ENCODE measurements at regions not wholly inside any gene's neighbourhood (a gene's known extent, or its start where the extent isn't known, plus 50 kb on each side); places are given as distances from the start of the nearest gene placed in this dataset.

GRCh38 chr6:93889713-93890112 is 470.4 kb upstream of the EPHA7 start:
- TF ChIP-seq CTCF (IDR thresholded peaks at IDR 0.05) (no peak), POLR2A (IDR thresholded peaks at IDR 0.05) (no peak)
- no peaks in the 10 kb centered on the region for H3K9me3 ChIP-seq
- no peaks in the 10 kb centered on the region for H3K27me3 ChIP-seq
- DNase-seq (no peak), ATAC-seq (no peak)
- H3K36me3 ChIP-seq, result no peaks in the 10 kb centered on the region
- H3K4me1 ChIP-seq, result no peaks in the 10 kb centered on the region
- no peak overlapping the region for H3K27ac ChIP-seq
- 76 to 86% (median 82%) methylated on average over 2 of the region's 2 CpGs for WGBS, 4 donors
- intact Hi-C loops (cut with DNase I), result no loop called here
- H3K4me3 ChIP-seq, result no peak overlapping the region

GRCh38 chr6:93886416-93886815 is 467.1 kb upstream of the EPHA7 start:
- no peak overlapping the region for H3K27ac ChIP-seq
- H3K36me3 ChIP-seq, result no peaks in the 10 kb centered on the region
- H3K9me3 ChIP-seq, result no peaks in the 10 kb centered on the region
- ATAC-seq (no peak), DNase-seq (no peak)
- H3K4me3 ChIP-seq, result no peak overlapping the region
- intact Hi-C loops (cut with DNase I), result no loop called here
- no peak for TF ChIP-seq CTCF (IDR thresholded peaks at IDR 0.05)
- TF ChIP-seq POLR2A (IDR thresholded peaks at IDR 0.05), result no peak
- WGBS, 4 donors, result 73 to 92% (median 81%) methylated on average over 4 of the region's 4 CpGs
- no peaks in the 10 kb centered on the region for H3K4me1 ChIP-seq
- H3K27me3 ChIP-seq, result no peaks in the 10 kb centered on the region

- peaks cover 0 to 12% (median 2%) of the 10 kb centered on the region in 12 donors for H3K9me3 ChIP-seq
- ATAC-seq, result no peak
- no peak overlapping the region for H3K27ac ChIP-seq
- no peak for TF ChIP-seq POLR2A (IDR thresholded peaks at IDR 0.05)
- TF ChIP-seq CTCF (IDR thresholded peaks at IDR 0.05), result no peak
- 47 to 61% (median 51%) methylated on average over 3 of the region's 3 CpGs for WGBS, 4 donors
- H3K36me3 ChIP-seq, result no peaks in the 10 kb centered on the region
- H3K4me3 ChIP-seq, result no peak overlapping the region
- intact Hi-C loops (cut with DNase I), result no loop called here
- H3K4me1 ChIP-seq, result no peaks in the 10 kb centered on the region
- no peak for DNase-seq
- H3K27me3 ChIP-seq, result no peaks in the 10 kb centered on the region
These were observed 440.6 kb upstream of the EPHA7 start for GRCh38 chr6:93859971-93860370.

GRCh38 chr6:93858213-93858612 is 438.9 kb upstream of the EPHA7 start:
- Histone ChIP-seq H3K4me3 (no peak overlapping the region), H3K27ac (no peak overlapping the region), H3K36me3 (no peaks in the 10 kb centered on the region), H3K27me3 (no peaks in the 10 kb centered on the region), H3K4me1 (no peaks in the 10 kb centered on the region), H3K9me3 (peaks cover 0 to 15% (median 2%) of the 10 kb centered on the region in 12 donors)
- intact Hi-C loops (cut with DNase I), result no loop called here
- no peak for TF ChIP-seq POLR2A (IDR thresholded peaks at IDR 0.05)
- TF ChIP-seq CTCF (IDR thresholded peaks at IDR 0.05), result no peak
- DNase-seq (no peak), ATAC-seq (no peak)
- WGBS, 4 donors, result 81 to 96% (median 88%) methylated on average over 2 of the region's 2 CpGs

All from heart left ventricle (tissue), 16 donors.